Omental fat pad (tissue), 3 donors: ENCODE measurements at regions not wholly inside any gene's neighbourhood (a gene's known extent, or its start where the extent isn't known, plus 50 kb on each side); places are given as distances from the start of the nearest gene placed in this dataset.

Source experiments
- ATAC-seq: fragments of 150-250 bp; one replicate; pipeline ENCODE4 v1.9.1; 2016; ENCODE audit warnings: mild to moderate bottlenecking, moderate library complexity; ENCODE audit not compliant: low FRiP score
- DNase-seq: peaks from one replicate; pipeline ENCODE4 v3.0.0-alpha.2; 2019; ENCODE audit warnings: low spot score
- CTCF ChIP-seq, 3 donors: fragments of 450-650 bp; IDR thresholded peaks; one replicate each; pipeline ENCODE4 v1.5.1; 2016 to 2017; ENCODE audit warnings: antibody characterized with exemption in 3 of 3, mild to moderate bottlenecking in 3 of 3, moderate library complexity in 2 of 3

DNA sequence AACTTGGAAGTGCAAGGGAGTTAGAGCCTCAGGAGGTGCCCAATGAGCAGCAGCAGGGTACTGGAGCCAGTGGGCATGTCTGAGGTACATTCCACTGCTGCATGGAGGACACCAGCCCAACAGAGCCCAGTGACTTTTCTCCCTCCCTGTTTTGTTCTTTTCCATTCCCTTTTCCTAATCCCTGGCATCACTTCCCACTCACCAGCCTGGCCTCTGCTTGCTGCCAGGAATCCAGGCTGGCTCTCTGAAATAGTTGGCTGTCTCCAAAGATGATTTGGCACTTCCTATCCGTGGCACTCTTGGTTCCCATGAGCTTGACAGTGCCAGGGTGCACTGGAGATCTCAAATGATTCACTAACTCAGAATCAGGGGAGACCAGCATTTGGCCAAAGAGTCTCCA is 97.7 kb upstream of the ZPBP start:
- TF ChIP-seq CTCF (IDR thresholded peaks at IDR 0.05) = no peak
- ATAC-seq = no peak
- no peak for DNase-seq

- ATAC-seq = no peak
- TF ChIP-seq CTCF (IDR thresholded peaks at IDR 0.05) = no peak
- no peak for DNase-seq
Measured at GRCh38 chr7:50189371-50189770, 96.3 kb upstream of the ZPBP start.

GRCh38 chr7:50185951-50186682 is 93.1 kb upstream of the ZPBP start:
- no peak for ATAC-seq
- no peak for DNase-seq
- TF ChIP-seq CTCF (IDR thresholded peaks at IDR 0.05) = no peak

DNA sequence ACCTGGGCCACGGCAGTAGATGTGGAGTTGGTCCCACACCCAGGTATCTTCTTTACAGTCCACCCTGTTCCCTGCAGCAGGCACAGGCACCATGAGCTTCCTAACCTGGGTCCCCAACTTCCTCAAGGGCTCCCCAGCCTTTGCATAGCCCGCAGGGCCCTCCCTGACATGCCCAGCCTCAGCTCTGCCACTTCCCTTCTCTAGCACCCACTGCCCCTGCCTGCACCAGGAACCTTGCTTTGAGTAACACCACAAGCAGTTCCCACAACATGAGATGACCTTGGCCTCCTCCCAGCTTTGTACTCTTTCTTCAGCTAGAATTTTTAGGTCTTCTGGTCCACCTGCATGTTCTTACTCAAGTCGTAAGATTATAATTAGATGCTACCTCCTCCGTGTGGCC is 92.2 kb upstream of the ZPBP start:
- no peak for TF ChIP-seq CTCF (IDR thresholded peaks at IDR 0.05)
- ATAC-seq = no peak

GRCh38 chr7:50184271-50184990 is 91.4 kb upstream of the ZPBP start:
- no peak for ATAC-seq
- DNase-seq = no peak
- no peak for TF ChIP-seq CTCF (IDR thresholded peaks at IDR 0.05)

More for the DNA sequence above, 92.2 kb upstream of the ZPBP start:
- no peak for DNase-seq

DNA sequence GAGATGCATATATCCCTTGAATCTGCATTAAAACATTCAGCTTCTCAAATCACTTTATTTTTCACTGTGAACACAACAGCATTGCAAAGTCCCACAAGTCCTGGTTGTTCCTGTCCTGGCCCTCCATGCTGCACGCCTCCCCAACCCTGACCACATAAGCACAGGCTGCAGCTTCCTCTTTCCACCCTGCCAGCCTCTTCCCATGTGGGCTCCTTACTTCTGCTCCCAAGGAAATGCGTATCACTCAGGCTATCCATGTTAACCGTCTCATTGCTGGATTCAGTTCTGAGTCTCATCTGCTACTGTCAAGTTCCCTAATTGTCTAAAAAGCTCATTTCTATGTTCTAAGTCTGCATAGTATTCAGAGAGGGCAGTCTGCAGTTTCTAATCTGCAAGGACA is 89.7 kb upstream of the ZPBP start:
- no peak for TF ChIP-seq CTCF (IDR thresholded peaks at IDR 0.05)
- no peak for DNase-seq
- ATAC-seq = no peak

DNA sequence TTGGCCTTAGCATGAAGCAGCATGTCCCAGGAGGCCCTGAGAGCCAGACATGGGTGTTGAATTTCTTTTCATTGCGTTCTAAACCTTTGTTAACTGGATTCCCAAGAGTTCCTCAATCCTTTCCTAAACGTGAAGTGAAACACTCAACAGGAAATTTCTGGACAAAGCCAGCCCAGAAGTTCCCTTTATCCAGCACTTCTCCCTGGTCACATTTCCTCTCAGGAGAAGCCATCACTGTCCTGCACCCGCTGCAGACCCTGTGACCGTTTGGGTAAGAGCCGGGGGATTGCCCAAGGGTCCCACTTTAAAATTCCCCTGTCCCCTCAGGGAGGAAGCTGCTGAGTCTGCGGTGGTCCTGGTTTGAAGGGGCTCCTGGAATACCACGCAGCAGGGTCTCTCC is 88.0 kb upstream of the ZPBP start:
- no peak for TF ChIP-seq CTCF (IDR thresholded peaks at IDR 0.05)
- DNase-seq = no peak
- no peak for ATAC-seq
